GM20431 (cell line): ENCODE measurements at regions not wholly inside any gene's neighbourhood (a gene's known extent, or its start where the extent isn't known, plus 50 kb on each side); places are given as distances from the start of the nearest gene placed in this dataset.

Experiments used
- in situ Hi-C: fragments of 300-500 bp; cut with MseI, MboI; formaldehyde crosslinking; loops from one replicate; pipeline ENCODE4 v1.15.0; 2020; ENCODE audit warnings: low sequenced_read_pairs; ENCODE audit not compliant: unreplicated experiment

GRCh38 chr9:87111010-87111409 lies 163.7 kb upstream of the GAS1 start:
- in situ Hi-C loops: no loop called here

DNA sequence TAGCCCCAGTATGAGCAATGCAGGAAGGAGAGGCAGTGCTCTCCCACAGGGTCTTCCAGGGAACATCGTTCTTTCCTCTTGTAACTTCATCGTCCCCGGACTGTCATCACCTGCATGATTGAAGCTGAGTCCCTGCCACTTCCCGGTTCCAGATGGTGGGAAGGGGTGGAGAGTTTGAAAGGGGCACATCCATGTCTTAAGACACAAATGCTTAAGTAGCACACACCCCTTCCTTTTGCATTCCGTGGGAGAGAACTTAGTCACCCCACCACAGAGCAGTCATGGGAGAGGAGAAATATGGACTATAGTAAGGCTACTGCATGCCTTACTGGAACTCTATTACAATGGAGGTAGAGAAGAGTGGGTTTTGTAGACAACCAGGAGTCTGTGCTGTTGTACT lies 165.3 kb upstream of the GAS1 start:
- in situ Hi-C loops: no loop called here

DNA sequence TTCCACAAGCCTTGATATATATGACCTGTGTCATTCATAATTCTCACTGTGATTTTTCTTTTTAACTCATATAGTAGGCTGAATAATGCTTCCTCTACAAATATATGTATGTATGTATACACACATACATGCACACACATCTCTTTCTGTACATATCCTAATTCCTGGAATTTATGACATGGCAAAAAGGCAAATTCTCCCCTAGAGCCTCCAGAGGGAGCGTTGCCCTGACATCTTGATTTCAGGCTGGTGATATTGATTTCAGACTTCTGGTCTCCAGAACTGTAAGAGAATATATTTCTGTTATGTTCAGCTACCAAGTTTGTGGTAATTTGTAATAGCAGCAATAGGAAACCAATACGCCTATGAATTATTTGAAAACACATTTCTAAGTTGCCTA lies 166.6 kb upstream of the GAS1 start:
- in situ Hi-C loops: no loop called here

DNA sequence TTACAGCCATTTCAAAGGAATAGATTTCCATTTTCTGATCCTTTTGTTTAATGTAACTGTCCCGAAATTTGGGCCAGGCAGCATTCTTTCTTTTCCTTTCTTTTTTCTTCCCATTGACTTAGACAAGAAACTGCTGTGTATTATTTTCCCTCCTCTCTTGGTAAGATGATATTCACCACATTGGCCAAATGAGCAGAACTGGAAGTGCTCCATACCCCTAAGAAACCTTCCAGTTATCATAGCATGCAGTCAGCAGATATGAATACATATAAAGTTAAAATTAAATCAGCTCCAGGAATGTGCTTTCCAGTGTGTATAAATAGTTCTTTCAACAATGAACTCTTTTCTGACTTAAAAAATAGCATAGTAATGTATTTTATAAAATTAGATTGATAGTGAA lies 168.5 kb upstream of the GAS1 start:
- in situ Hi-C loops: no loop called here

DNA sequence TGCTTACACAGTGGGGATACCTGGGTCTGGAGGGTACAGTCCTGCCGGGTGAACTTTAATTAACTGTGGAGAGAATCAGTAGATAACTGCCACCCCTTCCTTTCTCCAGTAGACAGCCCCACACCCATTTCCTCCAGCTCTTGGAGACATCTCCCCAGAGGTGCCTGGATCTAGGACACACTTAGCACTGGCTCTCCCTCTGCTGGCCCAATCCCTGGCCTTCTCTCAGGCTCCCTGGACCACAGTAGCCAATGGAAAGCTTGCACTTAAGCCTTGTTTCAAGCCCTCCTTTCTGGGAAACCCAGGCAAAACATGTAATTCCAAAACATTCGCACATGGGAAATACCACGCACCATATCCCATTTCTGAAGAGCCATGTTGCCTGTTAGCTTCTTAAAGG lies 169.2 kb upstream of the GAS1 start:
- in situ Hi-C loops: no loop called here

GRCh38 chr9:87118594-87118993 lies 171.3 kb upstream of the GAS1 start:
- in situ Hi-C loops: no loop called here

DNA sequence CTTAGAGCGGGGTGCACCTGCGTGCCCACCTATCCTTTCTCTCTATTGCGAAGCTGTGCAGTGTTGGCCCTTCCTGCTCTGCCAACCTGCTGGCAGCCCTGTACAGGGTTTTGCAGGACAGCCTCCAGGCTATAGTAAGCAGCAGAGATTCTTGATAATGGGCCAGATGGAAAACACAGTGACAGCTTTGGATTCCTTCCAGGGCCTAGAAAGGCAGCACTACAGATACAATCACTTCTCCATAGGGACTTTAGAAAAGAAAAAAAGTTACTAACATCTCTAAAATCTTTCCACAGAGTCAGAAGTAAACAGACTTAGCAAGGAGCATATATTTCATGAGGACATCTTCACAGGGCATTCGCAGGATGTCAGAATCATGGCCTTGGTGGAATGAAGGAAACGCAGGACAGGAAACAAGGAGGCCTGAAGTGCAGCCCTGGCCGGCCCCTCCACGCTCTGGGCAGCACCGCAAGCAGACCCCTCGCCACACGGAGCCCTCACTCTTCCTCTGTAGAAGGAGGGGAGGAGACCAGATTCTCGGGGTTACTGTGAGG lies 172.1 kb upstream of the GAS1 start:
- in situ Hi-C loops: no loop called here

DNA sequence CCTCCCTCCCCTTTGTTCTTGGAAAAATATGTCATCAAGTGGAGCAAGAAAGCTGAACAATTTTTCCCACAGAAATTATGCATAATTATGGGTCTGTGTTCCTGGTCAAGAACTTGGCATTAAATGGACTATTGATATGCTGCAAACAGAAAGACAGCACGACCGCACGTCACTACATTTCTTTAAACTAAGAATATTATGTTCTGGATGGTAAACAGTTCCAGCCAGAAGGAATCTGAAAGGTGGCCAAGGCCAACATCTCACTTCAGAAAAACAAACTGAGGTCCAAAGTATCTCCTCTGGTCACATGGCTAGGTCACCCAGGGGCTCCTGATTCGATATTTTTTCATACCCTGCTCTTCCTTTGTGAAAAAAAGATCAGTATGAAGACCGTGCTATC lies 173.3 kb upstream of the GAS1 start:
- in situ Hi-C loops: no loop called here

- in situ Hi-C loops: no loop called here
Measured at GRCh38 chr9:87122947-87123685, 175.8 kb upstream of the GAS1 start.

DNA sequence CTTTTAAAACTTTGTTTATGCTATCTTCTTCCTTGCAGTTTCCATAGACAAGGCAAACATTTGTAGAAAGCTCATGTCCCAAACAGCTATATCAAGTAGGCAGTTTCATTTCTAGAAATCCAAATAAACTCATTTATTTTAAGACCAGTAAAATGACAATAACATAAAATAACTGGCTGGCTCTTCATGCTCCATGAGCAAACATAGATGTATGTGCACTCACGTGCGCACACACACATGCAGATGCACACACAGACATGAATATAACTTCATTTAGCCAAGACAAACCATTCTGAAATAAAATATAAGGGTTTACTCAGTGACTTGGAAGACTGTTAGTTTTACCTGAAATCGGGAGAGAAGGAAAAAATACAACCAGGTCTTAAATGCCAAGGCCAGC lies 176.5 kb upstream of the GAS1 start:
- in situ Hi-C loops: no loop called here

GRCh38 chr9:87125819-87126218 lies 178.5 kb upstream of the GAS1 start:
- in situ Hi-C loops: no loop called here

DNA sequence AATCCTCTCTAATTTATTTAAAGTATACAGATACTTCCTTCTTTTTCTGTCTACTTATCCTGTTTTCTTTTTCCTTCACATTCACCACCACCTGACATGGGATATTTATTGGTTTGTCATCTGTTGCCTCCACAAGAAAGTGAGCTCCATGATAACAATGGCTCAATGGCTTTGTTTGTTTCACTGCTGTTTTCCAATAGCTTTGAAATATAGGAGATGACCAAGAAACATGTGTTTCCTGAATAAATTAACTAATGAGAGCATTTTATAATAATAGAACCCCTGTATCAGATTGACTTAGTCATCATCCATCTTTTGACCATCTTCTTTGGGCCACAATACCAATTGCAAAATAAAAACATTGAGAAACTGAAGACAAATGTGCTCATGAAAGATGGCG lies 180.2 kb upstream of the GAS1 start:
- in situ Hi-C loops: no loop called here

DNA sequence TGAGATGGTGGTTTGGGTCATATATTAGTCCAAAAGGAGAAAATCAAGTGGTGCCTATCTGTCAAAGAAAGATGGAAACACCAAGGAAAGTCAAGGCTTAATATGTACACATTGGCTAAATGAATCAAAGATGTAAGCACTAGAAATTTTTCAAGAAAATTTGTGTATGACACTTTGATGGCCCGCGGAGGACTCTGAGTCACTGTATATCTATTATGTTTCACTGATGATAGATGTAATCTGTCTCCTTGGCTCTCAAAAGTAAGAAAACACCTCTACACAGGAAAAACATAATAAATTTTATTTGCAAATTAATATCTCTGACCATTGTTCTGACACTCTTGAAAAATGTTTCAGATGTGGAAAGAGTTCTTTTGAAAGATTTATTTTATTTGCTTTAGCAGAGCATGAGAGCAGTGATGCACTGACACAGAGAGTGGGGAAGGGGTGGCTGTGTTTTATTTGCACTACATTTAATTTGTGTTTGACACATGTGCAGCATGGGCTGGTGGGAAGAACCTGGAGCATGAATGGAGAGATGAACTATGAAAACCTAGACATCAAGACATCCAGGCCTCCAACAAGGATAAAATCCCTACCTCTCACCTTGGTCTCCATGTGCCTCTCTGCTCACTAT lies 180.8 kb upstream of the GAS1 start:
- in situ Hi-C loops: no loop called here

DNA sequence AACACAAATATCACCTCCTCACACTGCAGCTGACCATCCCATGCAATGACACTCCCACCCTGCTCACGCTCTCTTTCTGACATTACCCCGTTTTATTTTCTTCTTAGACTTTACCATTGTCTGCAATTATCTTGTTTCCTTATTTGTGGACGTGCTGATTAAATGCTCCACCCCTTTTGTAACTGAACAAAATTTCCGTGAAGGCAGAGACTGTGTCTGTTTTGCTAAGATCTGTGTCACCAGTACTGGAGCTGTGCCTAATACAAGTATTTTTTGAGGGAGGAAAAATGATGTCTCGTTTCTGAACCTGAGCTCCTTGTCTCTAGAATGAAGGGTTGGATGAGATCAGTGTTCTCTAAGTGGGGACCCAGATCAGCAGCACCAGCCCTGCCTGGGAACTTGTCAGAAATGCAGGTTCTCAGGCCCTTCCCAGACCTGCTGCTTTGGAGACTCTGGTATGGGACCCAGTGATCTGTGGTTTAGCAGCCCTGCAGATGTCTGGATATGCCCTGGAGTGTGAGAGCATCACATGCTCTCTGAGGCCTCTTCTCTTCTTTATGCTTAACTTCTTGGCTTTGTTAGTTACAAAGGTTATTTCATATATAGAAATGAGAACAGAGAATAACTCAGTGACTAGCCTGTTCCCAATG lies 181.7 kb upstream of the GAS1 start:
- in situ Hi-C loops: no loop called here

GRCh38 chr9:87135074-87135473 lies 187.8 kb upstream of the GAS1 start:
- in situ Hi-C loops: no loop called here

DNA sequence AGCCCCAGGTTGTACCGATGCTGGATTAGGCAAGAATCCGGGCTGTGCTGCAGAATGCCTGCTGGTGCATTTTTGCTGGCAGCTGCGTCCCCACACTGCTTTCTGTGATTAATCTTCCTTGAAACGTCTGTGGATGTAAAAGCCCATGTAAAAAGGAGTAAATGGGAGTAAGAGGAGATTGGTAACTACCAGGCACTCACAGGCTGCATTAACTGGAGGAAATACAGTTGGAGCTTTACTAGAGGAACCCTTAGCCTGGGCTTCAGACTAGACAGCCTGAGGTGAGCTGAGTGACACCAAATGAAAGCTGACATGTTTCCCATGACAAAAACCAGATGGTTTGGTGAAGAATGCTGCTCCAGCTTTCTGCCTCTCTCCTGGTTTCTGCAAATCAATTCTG lies 190.4 kb upstream of the GAS1 start:
- in situ Hi-C loops: no loop called here

DNA sequence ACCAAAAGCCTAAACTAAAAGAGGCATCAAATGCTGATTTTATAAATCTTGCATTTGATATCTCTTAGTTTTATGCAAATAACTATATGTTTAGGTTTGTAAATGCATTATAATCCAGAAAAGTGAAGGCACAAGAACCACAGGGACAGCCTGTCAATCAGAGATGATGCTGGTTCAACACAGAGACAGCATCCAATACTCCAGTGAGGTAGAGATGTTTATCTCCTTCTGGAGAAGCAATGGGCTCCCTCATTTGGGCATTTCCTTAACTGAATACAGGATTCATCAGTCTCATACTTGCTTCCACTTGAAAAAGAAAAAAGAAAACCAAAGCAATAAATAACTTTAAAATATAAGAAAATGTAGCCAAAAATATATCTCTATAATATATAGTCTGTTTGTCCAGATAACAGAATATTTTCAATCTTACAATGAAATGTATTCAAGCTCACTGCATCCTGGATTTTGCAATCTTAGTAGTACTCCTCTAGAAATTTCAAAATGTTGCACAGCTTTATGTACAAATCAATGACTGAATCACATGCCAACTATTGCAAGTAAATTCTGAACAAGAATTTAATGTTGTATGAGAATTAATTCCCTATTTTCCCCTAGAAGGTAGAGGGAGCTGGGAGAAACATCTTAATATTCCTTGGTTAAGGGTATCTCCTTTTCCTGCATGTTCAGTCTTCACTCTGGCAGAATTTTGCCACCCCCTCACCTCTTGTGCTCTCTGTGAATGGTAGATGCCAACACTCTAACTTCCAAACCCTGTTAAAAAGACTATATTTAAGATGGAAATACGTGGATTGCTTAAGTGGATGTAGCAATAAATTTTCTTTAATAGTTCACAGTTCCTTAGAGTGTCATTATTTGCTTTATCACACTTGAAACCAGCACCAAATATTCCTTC lies 191.1 kb upstream of the GAS1 start:
- in situ Hi-C loops: no loop called here

DNA sequence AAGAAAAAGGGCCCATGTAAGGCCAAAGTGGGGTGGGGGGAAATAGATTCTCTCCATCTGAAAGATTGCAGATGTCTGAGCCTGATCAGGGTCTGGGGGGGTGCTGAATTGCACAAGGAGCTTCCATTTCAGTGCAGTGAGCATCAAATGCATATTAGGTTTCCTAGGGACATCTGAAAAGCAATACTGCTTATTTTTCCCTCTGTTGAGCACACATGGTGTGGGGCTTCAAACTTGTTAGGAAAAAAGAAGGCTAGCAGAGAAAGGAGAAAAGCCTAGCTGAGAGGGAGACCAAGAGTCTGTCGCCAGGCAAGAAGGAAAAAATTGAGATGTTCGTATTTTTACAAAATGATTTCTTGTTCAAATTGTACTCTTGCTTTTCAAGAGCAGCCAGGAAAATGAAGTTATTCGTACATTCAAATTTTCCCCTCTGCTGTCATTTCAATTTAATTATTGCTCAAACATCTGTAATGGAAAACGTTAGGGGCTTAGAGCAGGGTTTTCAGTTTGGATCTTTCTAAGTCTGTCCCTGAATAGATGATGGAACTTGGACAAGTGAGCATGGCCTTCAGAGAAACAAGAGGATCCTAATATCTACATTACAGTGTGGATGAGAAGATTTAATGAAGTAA lies 191.9 kb upstream of the GAS1 start:
- in situ Hi-C loops: no loop called here

DNA sequence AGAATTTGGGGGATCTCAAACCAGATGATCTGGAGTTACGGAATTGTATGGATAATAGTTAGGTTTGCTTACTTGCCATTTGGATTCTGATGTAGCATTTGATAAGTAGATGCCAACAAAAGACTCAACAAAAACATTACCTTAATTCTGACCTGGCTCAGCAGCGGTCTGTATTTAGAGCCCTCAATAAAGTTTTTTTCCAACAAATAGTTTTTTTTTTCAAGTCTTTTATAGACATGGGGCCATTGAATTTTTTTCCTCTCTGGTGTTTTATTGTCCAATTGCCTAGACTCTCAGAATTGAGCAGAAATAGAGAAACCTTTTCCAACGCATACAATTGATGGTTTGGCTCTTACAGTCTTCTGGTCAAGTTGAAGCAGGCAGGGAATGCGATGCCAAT lies 192.8 kb upstream of the GAS1 start:
- in situ Hi-C loops: no loop called here

GRCh38 chr9:87140605-87141109 lies 193.4 kb upstream of the GAS1 start:
- in situ Hi-C loops: no loop called here
